Esophagus muscularis mucosa (tissue), 4 donors: ENCODE measurements at regions not wholly inside any gene's neighbourhood (a gene's known extent, or its start where the extent isn't known, plus 50 kb on each side); places are given as distances from the start of the nearest gene placed in this dataset.
"Not testable (repeated sequence)": the region's sequence is repeated elsewhere in the genome, so short reads cannot be mapped to it uniquely, and the experiment has no call there.

Experiments used
- DNase-seq: peaks from one replicate; pipeline ENCODE4 v3.0.0-alpha.2; 2017; ENCODE audit errors: extremely low spot score
- H3K27ac ChIP-seq, 4 donors: fragments of 200-600 bp; sonication (generic); replicated peaks in 1 of 4; 1 replicate in 3 of 4; 2 replicates in 1 of 4; pipeline ENCODE4 v1.5.1; 2016 to 2019; ENCODE audit warnings: mild to moderate bottlenecking in 1 of 4
- H3K27me3 ChIP-seq, 4 donors: fragments of 200-600 bp; sonication (generic); one replicate each; pipeline versions ENCODE4 v1.5.1 to v1.6.0; 2016 to 2019
- H3K36me3 ChIP-seq, 4 donors: fragments of 200-600 bp; sonication (generic); one replicate each; pipeline ENCODE4 v1.5.1; 2016 to 2019
- H3K4me1 ChIP-seq, 4 donors: fragments of 200-600 bp; sonication (generic); one replicate each; pipeline ENCODE4 v1.5.1; 2016 to 2019
- H3K4me3 ChIP-seq, 4 donors: fragments of 200-600 bp; sonication (generic); 1 replicate in 2 of 4; 2 replicates in 2 of 4; pipeline ENCODE4 v1.5.1; 2016 to 2019; ENCODE audit warnings: mild to moderate bottlenecking in 4 of 4, moderate library complexity in 1 of 4
- H3K9me3 ChIP-seq, 4 donors: fragments of 200-600 bp; sonication (generic); 1 replicate in 3 of 4; 2 replicates in 1 of 4; pipeline ENCODE4 v1.5.1; 2016 to 2019
- CTCF ChIP-seq, 3 experiments: fragments of 200-600 bp in 2 of 3; fragments of 450-650 bp in 1 of 3; sonication (generic) in 2 of 3; IDR thresholded peaks; one replicate each; pipeline ENCODE4 v1.5.1; 2017 to 2019; ENCODE audit warnings: antibody characterized with exemption in 3 of 3, mild to moderate bottlenecking in 2 of 3, moderate library complexity in 1 of 3
- EP300 ChIP-seq: sonication (generic); formaldehyde crosslinking; IDR thresholded peaks from one replicate; pipeline ENCODE4 v1.6.1; 2017; ENCODE audit warnings: antibody characterized with exemption
- POLR2A ChIP-seq: fragments of 450-650 bp; IDR thresholded peaks from one replicate; pipeline ENCODE4 v1.6.1; 2017; ENCODE audit warnings: antibody characterized with exemption, moderate library complexity, mild to moderate bottlenecking, low read depth
- POLR2AphosphoS5 ChIP-seq, 2 donors: sonication (generic); formaldehyde crosslinking; IDR thresholded peaks; one replicate each; pipeline ENCODE4 v1.6.1; 2017; ENCODE audit warnings: antibody characterized with exemption in 2 of 2
- WGBS: methylation state at CpG from one replicate; pipeline ENCODE4 v1.1.5; 2018; 5-methylcytosine and 5-hydroxymethylcytosine counted together
- intact Hi-C: fragments of 100-400 bp; cut with DNase I; formaldehyde crosslinking; loops from one replicate; pipeline ENCODE4 v1.15.1; 2023

GRCh38 chr6:8809662-8810061, 374.3 kb upstream of the SLC35B3 start:
- Histone ChIP-seq H3K27ac (no peak overlapping the region), H3K9me3 (no peaks in the 10 kb centered on the region), H3K4me1 (no peaks in the 10 kb centered on the region), H3K36me3 (no peaks in the 10 kb centered on the region), H3K4me3 (no peak overlapping the region), H3K27me3 (no peaks in the 10 kb centered on the region)
- WGBS, result 45% methylated on average over 4 of the region's 4 CpGs
- intact Hi-C loops, result no loop called here
- TF ChIP-seq CTCF (IDR thresholded peaks at IDR 0.05) (no peak), POLR2AphosphoS5 (IDR thresholded peaks at IDR 0.05) (no peak), POLR2A (no peak), EP300 (no peak)
- DNase-seq, result no peak

- 65% methylated on average over 2 of the region's 2 CpGs for WGBS
Observed at GRCh38 chr6:8803181-8803760, 367.9 kb upstream of the SLC35B3 start.

GRCh38 chr6:8802397-8802796, 367.1 kb upstream of the SLC35B3 start:
- not testable (repeated sequence) for H3K36me3 ChIP-seq

More at GRCh38 chr6:8803181-8803760, 367.9 kb upstream of the SLC35B3 start:
- Histone ChIP-seq H3K4me3 (no peak overlapping the region), H3K9me3 (no peaks in the 10 kb centered on the region), H3K4me1 (no peaks in the 10 kb centered on the region), H3K36me3 (no peaks in the 10 kb centered on the region), H3K27me3 (no peaks in the 10 kb centered on the region), H3K27ac (no peak overlapping the region)
- no peak for DNase-seq
- intact Hi-C loops, result no loop called here
- TF ChIP-seq POLR2A, result no peak
- no peak for TF ChIP-seq CTCF (IDR thresholded peaks at IDR 0.05)
- TF ChIP-seq POLR2AphosphoS5 (IDR thresholded peaks at IDR 0.05), result no peak

GRCh38 chr6:8794420-8794819, 359.1 kb upstream of the SLC35B3 start:
- Histone ChIP-seq H3K27me3 (no peaks in the 10 kb centered on the region), H3K4me3 (no peak overlapping the region), H3K27ac (no peak overlapping the region), H3K4me1 (no peaks in the 10 kb centered on the region), H3K9me3 (no peaks in the 10 kb centered on the region), H3K36me3 (no peaks in the 10 kb centered on the region)
- no peak for DNase-seq
- TF ChIP-seq POLR2A (no peak), EP300 (no peak), POLR2AphosphoS5 (IDR thresholded peaks at IDR 0.05) (no peak), CTCF (IDR thresholded peaks at IDR 0.05) (no peak)
- intact Hi-C loops, result no loop called here
- 71% methylated on average over 3 of the region's 3 CpGs for WGBS

More at GRCh38 chr6:8802397-8802796, 367.1 kb upstream of the SLC35B3 start:
- H3K4me3 ChIP-seq, intact Hi-C loops, H3K27ac ChIP-seq, DNase-seq, H3K27me3 ChIP-seq, H3K9me3 ChIP-seq, H3K4me1 ChIP-seq: not testable (repeated sequence)
- WGBS, result 90% methylated on average over 4 of the region's 4 CpGs

GRCh38 chr6:8789878-8790277, 354.5 kb upstream of the SLC35B3 start:
- WGBS, result 83% methylated on average over 2 of the region's 2 CpGs
- H3K4me3 ChIP-seq, result no peak overlapping the region
- intact Hi-C loops, result no loop called here
- no peaks in the 10 kb centered on the region for H3K27me3 ChIP-seq
- H3K4me1 ChIP-seq, result no peaks in the 10 kb centered on the region
- no peak for DNase-seq
- TF ChIP-seq CTCF (IDR thresholded peaks at IDR 0.05) (no peak), POLR2A (no peak), POLR2AphosphoS5 (IDR thresholded peaks at IDR 0.05) (no peak), EP300 (no peak)
- H3K36me3 ChIP-seq, result no peaks in the 10 kb centered on the region
- no peak overlapping the region for H3K27ac ChIP-seq
- H3K9me3 ChIP-seq, result no peaks in the 10 kb centered on the region
